ENCODE measurements at regions not wholly inside any gene's neighbourhood (a gene's known extent, or its start where the extent isn't known, plus 50 kb on each side); places are given as distances from the start of the nearest gene placed in this dataset.
"Not testable (repeated sequence)": the region's sequence is repeated elsewhere in the genome, so short reads cannot be mapped to it uniquely, and the experiment has no call there.

DNA sequence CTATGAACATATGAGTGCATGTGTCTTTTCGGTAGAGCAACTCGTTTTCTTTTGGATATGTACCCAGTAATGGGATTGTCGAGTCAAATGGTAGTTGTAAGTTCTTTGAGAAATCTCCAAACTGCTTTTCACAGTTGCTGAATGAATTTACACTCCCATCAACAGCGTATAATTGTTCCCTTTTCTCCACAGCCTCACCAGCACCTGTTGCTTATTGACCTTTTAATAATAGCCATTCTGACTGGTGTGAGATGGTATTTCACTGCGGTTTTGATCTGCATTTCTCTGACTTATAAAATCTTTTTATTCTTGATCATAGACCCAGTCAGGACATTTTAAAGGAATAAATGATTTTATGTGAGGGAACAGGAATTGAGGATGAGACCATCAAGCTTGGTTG lies 165.0 kb upstream of the KCTD3 start:
- DNase-seq: no peak

DNA sequence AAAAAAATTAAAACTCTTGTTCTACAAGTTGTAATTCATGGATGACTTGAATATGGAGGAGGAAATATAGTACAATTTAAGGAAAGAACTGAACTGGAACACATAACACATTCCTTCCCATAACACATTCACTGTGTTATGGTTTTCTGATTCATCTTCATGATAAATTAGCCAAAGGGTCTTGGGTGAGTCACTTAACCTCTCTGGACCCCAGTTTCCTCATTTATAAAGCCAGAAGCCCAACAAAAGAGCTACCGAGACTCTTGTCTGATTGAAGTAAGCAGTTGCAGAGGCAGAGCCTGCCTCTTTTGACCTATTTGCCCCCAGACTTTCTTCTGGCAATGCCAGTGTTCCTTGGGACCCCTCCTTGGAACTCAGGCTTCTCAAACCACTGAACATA lies 161.9 kb upstream of the KCTD3 start:
- DNase-seq: no peak

DNA sequence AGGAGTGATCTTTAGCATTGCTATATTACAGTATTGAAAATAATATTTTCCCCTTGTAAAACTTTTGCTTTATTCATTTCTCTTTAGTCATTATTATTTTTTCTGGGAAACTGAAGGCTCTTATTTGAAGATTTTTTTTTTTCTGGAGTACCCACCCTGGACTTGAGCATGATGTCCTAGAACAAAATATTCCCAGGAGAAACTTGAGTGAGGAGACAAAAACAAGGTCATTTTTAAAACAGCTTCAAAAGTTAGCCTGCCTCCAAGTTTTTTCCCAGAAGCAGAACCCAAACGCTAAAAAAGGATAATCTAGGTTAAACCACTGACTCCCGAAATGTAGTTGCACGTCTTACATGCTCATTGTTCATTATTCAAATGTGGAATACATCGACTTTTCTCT lies 160.2 kb upstream of the KCTD3 start:
- DNase-seq: no peak

DNA sequence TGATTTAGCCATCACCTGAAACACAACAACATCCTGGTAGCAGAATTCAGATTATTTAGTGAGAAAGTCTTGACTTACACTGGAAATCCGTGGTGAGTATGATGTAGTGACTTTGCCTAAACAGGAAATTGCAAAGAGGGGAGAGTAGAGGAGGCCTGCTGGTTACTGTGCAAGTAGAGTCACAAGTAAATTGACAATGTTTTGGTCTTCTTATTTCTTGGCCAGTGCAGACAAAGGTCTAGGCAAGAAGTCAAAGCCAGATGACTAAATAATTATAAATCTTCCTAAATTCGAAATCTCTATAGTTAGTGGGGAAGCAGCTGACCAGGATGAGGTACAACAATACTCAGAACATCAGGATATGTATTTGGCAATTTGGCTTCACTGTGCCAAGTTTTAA lies 159.5 kb upstream of the KCTD3 start:
- DNase-seq: no peak

DNA sequence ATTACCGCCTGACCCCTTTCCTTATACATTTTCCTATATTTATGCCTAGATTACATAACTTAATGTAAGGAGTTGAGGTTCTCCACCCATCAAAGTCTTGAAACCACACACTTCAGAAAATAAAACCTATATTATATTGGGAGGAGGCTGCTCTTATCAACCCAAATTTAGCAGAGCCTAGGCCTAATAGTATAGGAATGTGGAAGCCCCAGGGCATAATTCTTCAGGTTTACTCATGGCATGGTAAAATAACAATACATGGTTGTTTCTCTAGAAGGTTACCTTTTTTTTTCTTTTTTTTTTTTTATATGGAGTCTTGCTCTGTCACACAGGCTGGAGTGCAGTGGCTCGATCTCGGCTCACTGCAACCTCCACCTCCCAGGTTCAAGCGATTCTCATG lies 157.6 kb upstream of the KCTD3 start:
- DNase-seq: not testable (repeated sequence)

DNA sequence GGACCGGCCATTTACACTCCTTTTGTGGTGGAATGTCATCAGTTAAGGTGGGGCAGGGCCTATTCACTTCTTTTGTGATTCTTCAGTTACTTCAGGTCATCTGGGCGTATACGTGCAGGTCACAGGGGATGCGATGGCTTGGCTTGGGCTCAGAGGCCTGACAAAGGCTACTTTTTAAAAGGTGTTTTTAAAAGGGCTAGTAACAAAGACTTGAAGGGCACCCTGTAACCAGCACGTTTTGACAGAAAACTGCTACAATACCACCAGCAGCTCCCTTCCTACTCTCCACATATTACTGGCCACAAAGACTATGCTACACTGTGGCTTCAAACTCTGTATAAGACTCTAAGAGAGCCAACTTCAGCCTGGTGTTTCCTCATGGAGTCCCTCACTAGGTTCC lies 151.6 kb upstream of the KCTD3 start:
- not testable (repeated sequence) for DNase-seq

DNA sequence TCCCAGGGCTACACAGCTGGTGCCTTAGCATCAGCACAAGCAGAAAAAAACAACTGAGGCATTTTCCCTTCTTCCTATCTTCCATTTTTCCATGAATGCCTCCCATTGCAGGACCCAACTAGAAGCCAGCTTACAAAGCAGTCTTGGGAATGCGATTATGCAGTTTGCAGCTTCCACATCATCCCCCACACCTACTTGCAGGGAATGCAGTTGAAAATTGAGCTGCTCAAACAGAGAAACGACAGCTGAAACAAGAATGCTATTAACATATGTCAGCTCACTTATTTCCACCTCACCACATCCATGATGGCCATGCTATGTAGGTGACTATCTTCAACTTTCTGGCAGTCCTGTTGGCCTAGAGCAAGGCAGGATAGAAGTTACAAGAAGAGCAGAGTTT lies 150.6 kb upstream of the KCTD3 start:
- DNase-seq: no peak

DNA sequence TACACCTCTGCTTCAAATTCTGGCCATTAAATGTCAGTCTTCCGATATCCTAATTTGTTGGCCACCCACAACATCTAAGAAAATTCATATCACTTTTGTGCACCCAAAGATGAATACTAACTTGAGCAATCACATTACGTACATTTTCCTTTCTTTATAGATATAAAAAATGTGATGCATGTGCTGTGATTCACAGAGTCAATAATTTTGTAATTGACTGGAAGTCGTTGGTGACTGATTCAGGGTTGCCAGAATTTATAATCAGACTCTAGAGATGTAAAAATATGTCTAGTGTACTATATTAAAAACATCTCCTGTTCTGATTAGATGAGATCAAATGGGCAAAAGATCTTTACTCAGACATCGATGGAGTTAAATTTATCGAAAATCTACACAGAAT lies 150.0 kb upstream of the KCTD3 start:
- DNase-seq: no peak

DNA sequence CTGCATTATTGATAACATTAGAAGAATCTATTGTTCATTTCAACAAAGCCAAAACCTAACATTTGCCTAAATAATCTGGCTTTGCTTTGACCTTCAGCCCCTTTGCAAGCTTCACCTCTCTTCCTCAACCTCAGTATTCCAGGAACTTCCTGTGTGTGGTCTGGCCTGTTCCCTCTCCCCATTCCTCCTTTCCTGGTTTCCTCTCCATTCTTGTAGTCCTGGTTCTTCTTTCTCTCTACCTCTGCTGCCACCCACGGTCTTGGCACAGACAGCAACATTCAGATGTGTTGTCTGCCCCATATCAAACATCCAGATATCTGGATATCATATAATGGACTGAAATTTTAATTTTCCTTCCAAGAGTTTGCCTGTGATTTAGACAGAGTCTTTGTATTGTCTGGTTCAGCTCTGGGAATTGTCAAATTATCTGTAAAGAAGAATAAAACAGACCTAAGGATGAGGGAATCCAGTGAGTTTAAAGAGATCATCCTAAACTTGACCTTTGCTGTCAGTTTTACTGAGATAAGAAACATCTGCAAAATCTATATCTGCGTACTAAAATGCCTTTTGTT lies 148.1 kb upstream of the KCTD3 start:
- no peak for DNase-seq

DNA sequence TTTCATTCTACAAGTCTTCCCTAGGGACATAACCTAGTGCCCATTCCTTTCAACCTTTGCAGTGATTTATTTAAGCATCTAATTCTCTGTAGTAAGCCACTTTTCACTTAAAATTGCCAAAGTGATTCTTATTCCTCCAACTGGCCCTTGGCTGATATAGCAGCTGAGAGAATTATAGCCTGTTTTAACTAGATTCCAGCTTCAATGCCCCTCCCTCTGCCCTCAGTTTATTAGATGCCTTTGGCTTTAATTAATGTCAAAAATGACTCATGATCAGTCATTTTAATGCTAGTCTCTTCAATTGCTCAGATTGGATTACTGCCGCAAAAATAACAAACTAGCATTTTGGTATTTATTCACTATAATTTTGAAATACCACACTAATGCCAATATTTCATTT lies 145.4 kb upstream of the KCTD3 start:
- DNase-seq: no peak

DNA sequence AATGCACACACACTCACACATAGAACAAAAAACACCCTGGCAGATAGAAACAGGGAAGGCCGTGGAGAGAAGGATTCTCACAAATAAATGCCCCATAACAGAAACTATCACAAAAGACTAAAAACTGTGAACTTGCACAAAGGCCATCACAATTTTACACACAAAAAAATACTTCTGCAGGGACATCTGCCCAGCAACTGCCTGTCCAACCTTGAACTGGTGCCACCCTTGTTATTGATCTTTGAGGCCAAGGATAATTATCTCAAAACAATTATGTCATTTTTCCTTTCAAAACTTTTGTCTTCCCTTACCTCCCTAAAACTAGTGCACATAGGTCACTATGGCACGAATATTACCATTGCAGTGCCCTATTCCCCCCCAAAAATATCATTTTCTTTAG lies 143.8 kb upstream of the KCTD3 start:
- no peak for DNase-seq

DNA sequence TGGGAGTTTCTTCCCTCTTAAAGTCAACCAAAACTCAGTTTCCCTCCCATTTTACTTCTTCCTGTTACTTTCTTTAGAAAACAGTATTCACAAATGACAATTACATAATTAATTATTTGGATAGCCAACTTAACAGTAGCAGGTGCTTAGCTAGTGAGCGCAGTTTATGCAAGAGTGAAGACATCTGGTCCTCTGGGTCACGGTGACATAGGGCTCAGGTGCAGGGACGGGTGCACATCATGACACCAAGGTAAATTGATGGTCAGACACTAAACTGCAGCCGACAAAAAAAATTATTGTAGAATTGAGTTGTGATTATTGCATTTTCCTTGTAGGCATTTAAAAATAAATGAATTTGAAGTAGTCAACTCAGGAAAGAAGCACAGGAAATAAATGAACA lies 142.0 kb upstream of the KCTD3 start:
- DNase-seq: no peak

DNA sequence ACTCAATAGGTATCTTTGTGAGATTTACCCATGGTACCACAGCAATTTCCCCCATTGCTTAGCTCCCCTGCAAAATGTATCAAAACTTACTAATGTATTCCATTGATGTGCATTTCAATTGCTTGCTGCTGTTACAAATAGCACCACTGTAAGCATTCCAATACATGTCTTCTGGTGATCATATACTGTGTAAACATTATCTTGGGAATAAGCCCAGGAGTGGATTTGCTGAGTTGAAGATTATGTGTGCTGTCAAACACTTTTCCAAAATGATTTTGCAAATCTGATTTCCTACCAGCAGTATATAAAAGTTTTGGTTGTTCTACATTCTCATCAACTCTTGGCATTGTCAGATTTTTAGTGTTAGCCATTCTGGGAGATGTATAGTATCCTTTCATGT lies 141.0 kb upstream of the KCTD3 start:
- no peak for DNase-seq

DNA sequence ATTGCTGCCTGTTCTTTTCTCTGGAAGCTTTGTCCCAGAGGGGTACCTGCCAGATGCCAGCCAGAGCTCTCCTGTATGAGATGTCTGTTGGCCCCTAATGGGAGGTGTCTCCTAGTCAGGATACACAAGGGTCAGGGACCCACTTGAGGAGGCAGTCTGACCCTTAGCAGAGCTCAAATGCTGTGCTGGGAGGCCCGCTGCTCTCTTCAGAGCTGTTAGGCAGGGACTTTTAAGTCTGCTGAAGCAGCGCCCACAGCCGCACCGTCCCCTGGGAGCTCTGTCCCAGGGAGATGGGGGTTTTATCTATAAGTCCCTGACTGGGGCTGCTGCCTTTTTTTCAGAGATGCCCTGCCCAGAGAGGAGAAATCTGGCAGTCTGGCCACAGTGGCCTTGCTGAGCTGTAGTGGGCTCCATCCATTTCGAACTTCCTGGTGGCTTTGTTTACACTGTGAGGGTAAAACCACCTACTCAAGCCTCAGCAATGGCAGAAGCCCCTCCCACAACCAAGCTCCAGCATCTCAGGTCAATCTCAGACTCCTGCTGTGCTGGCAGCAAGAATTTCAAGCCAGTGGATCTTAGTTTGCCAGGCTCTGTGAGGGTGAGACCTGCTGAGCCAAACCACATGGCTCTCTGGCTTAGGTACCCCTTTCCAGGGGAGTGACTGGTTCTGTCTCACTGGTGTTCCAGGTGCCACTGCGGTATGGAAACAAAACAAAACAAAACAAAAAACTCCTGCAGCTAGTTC lies 134.4 kb upstream of the KCTD3 start:
- not testable (repeated sequence) for DNase-seq

DNA sequence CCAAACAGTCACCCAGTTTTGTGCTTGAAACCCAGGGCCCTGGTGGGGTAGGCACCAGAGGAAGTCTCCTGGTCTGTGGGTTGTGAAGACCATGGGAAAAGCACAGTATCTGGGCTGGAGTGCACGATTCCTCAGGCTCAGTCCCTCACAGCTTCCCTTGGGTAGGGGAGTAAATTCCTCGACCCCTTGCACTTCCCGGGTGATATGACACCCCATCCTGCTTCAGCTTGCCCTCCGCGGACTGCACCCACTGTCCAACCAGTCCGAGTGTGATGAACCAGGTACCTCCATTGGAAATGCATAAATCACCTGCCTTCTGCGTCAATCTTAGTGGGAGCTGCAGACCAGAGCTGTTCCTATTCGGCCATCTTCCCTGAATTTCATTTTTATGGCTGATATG lies 133.9 kb upstream of the KCTD3 start:
- no peak for DNase-seq

DNA sequence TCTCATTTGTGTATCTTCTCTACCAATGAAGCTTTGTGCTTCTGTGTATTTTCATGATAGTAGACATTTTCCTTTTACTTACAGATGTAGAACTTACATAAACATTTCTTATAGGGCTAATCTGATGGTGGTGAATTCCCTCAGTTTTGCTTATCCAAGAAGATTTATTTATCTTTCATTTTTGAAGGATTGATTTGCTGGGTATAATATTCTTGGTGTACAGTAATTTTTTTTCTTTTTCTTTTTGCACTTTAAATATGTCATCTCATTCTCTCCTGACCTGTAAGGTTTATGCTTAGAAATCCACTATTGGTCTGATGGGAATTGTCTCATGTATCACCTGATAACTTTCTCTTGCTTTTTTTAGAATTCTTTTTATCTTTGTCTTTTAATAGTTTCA lies 127.6 kb upstream of the KCTD3 start:
- DNase-seq: no peak

DNA sequence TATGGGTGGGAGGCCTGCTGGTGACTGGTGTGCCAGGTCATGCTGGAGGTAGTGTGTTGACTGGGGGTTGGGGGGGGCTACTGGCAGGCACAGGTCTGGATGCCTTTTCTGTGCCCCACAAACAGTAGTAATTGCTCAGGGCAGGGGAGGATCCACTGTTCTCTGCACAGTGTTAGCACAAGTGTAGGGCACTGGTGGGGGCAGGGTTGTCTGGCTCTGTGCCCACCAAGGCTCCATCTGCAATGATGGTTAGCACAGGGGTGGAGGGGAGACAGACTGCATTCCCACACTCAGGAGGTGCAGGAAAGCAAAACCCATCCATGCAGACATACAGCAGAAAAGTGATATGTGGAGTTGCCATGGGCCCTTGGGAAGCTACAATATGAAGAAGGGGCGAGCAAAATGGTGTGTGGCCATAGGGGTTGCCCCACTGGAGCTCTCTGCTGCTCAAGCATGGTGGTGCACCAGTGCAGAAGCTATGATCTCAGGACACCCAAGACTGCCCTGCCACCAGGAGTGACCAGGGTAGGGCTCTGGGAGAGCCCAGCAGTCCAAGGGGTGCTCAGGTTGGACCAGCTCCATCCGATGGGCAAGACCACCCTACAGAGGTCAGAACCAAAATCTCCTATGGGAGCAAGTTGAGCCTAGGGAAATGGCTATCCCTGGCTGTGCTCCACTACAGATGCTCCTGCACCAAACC lies 122.2 kb upstream of the KCTD3 start:
- DNase-seq: no peak

DNA sequence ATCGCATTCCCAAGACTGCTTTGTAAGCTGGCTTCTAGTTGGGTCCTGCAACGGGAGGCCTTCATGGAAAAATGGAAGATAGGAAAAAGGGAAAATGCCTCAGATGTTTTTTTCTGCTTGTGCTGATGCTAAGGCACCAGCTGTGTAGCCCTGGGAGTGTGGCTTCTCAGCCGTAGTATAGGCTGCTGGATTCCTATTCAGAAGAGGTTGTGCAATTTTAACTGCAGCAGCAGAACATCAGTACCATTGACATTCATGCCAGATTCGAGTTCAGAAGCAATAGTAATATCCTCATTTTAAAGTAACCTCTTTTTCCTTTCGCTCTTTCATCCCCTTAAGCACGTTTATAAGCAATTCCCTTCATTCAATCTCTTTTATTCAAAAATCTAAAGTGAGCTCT lies 119.1 kb upstream of the KCTD3 start:
- DNase-seq: not testable (repeated sequence)

DNA sequence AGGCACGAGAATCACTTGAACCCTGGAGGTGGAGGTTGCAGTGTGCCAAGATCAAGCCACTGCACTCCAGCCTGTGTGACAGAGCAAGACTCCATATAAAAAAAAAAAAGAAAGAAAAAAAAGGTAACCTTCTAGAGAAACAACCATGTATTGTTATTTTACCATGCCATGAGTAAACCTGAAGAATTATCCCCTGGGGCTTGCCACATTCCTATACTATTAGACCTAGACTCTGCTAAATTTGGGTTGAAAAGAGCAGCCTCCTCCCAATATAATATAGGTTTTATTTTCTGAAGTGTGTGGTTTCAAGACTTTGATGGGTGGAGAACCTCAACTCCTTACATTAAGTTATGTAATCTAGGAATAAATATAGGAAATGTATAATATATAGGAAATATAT lies 118.0 kb upstream of the KCTD3 start:
- not testable (repeated sequence) for DNase-seq

DNA sequence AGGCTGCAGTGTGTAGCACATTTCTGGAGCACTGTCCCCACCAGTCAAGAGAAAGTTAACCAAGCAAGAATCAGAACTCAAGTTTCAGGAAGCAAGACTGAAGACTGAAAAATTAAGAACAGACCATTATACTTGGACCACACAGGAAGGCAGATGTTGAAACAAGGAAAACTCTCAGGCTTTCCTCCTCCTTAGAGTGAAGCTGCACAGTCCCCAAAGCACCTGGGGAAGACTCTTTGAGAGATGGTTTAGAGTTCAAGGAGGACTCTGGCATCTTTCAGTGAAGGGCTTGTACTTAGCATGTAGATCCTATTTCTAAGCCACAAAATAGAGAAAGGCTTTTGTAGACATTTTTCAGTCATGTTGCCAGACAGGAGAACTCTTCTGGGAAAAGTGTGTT lies 113.7 kb upstream of the KCTD3 start:
- DNase-seq: no peak

DNA sequence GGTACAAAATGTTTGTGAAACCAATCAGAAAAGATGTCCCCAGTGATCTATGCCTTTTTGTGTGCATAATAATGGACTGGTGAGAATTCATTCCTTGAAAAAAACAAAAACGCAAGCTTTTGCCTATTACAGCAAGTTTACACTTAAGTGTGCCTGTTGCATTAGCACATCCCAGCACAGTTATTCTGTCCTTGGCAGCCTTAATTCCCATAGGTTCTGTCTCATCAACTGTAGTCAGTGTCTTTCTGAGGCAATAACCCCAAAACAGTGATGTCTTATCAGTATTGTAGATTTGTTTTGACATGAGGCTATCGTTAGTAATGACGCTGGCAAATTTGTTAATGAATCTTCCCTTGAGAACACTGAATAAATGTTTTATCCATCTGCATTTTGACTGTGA lies 109.9 kb upstream of the KCTD3 start:
- DNase-seq: no peak

DNA sequence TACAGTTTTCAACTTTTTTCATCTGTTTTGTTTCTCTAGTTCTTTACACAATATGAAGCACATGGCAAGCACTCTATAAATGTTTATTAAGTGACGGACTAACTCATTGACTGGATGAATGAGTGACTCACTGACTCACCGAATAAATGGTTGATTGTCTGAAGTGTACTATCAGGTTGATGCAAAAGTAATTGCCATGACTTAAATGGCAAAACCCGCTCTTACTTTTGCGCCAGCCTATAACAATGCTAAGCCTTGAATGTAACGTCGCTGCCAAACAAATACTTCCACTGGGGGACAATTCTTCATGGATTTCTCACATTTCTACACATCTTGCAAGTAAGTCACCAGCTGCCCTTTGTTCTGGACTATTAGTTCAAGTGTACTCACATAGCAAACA lies 109.0 kb upstream of the KCTD3 start:
- DNase-seq: no peak

DNA sequence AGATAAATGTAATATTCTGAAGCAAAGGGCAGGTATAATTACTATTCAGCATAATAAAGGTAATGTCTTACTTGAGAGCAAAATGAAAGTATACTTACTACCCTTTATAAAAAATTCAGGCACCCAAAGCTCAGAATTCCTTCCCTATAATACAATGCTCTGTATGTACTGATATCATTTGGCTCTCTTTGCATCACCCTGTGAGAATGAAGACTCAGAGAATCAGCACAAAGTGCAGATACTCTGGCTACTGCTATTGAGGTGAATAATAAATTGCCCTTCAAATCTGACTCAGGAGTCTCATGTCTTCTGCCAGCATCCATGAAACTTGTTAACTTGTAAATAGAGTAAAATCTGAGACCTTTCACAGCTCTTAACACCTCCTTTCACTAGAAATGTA lies 108.5 kb upstream of the KCTD3 start:
- no peak for DNase-seq

DNA sequence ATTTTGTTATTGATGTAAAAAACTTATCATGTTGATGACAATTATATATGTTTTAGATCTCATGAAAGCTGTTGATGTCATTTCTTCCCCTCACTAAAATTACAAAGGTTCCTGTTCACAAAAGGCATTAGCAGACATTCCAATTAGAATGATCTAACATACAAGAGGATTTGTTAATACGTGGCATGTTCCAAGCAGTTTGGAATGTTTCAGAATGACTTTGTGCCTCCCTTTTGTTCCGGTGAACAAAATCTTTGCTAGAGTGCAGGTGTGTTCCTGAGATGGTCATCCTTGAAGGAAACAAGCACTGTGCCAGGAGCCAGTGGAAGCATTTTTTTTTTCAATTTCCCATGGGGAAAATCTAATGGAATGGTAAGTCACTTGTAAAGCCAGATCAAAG lies 108.0 kb upstream of the KCTD3 start:
- no peak for DNase-seq

DNA sequence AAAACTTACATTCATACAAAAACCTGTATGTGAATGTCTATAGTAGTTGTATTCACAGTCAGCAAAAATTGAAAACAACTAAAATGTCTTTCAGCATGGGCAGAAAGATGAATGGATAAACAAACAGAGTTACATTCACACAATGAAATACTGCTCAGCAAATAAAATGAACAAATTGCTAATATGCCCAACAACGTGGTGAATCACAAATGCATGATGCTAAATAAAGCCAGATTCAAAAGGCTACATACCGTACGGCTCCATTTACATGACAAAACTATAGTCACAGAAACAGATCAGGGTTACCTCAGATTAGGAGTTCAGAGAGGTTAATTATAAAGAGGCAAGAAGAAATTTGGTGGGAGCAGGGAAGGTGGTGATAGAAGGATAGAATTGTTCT lies 100.7 kb upstream of the KCTD3 start:
- DNase-seq: no peak

All from MV-4-11 (cell line).